Esophagus muscularis mucosa (tissue), 4 donors: ENCODE measurements at regions not wholly inside any gene's neighbourhood (a gene's known extent, or its start where the extent isn't known, plus 50 kb on each side); places are given as distances from the start of the nearest gene placed in this dataset.

Source experiments
- DNase-seq: peaks from one replicate; pipeline ENCODE4 v3.0.0-alpha.2; 2017; ENCODE audit errors: extremely low spot score
- H3K27ac ChIP-seq, 4 donors: fragments of 200-600 bp; sonication (generic); replicated peaks in 1 of 4; 1 replicate in 3 of 4; 2 replicates in 1 of 4; pipeline ENCODE4 v1.5.1; 2016 to 2019; ENCODE audit warnings: mild to moderate bottlenecking in 1 of 4
- H3K27me3 ChIP-seq, 4 donors: fragments of 200-600 bp; sonication (generic); one replicate each; pipeline versions ENCODE4 v1.5.1 to v1.6.0; 2016 to 2019
- H3K36me3 ChIP-seq, 4 donors: fragments of 200-600 bp; sonication (generic); one replicate each; pipeline ENCODE4 v1.5.1; 2016 to 2019
- H3K4me1 ChIP-seq, 4 donors: fragments of 200-600 bp; sonication (generic); one replicate each; pipeline ENCODE4 v1.5.1; 2016 to 2019
- H3K4me3 ChIP-seq, 4 donors: fragments of 200-600 bp; sonication (generic); 1 replicate in 2 of 4; 2 replicates in 2 of 4; pipeline ENCODE4 v1.5.1; 2016 to 2019; ENCODE audit warnings: mild to moderate bottlenecking in 4 of 4, moderate library complexity in 1 of 4
- H3K9me3 ChIP-seq, 4 donors: fragments of 200-600 bp; sonication (generic); 1 replicate in 3 of 4; 2 replicates in 1 of 4; pipeline ENCODE4 v1.5.1; 2016 to 2019
- CTCF ChIP-seq, 3 experiments: fragments of 200-600 bp in 2 of 3; fragments of 450-650 bp in 1 of 3; sonication (generic) in 2 of 3; IDR thresholded peaks; one replicate each; pipeline ENCODE4 v1.5.1; 2017 to 2019; ENCODE audit warnings: antibody characterized with exemption in 3 of 3, mild to moderate bottlenecking in 2 of 3, moderate library complexity in 1 of 3
- EP300 ChIP-seq: sonication (generic); formaldehyde crosslinking; IDR thresholded peaks from one replicate; pipeline ENCODE4 v1.6.1; 2017; ENCODE audit warnings: antibody characterized with exemption
- POLR2A ChIP-seq: fragments of 450-650 bp; IDR thresholded peaks from one replicate; pipeline ENCODE4 v1.6.1; 2017; ENCODE audit warnings: antibody characterized with exemption, moderate library complexity, mild to moderate bottlenecking, low read depth
- POLR2AphosphoS5 ChIP-seq, 2 donors: sonication (generic); formaldehyde crosslinking; IDR thresholded peaks; one replicate each; pipeline ENCODE4 v1.6.1; 2017; ENCODE audit warnings: antibody characterized with exemption in 2 of 2
- WGBS: methylation state at CpG from one replicate; pipeline ENCODE4 v1.1.5; 2018; 5-methylcytosine and 5-hydroxymethylcytosine counted together
- intact Hi-C: fragments of 100-400 bp; cut with DNase I; formaldehyde crosslinking; loops from one replicate; pipeline ENCODE4 v1.15.1; 2023

DNA sequence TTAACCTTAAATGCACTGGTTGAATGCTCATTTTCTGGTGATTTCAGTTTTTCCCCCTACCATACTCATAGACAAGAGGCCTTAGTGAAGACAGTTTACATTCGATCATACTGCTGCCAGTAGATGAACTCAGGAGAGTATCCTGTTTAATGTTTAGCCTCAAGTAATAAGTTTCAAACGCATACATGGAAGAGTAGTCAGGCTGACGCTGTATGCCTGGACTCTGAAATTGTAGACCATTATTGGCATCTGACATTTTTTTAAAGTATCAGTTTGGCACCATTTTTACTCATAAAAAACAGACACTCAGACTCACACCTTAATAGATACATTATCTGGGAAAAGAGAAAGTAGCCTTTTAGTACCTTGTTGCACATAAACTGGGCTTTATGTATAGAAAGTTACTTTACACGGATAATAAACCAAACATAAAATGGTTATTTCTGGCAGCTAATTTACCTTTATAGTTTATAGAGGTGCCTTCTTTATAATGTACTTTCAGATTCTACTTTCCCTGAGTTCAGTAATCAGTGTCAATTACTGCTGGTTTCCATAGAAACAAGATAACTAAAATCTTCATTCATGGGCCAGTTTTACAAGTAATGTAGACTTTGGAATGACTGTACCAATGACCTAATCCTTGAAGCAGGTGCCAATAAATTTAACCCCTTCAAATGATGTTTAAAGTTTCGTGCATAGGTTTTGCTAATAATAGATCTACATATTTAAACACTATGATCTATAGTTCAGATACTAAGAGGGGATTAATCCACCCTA lies 183.8 kb upstream of the ITGA1 start:
- TF ChIP-seq POLR2A: no peak
- TF ChIP-seq POLR2AphosphoS5 (IDR thresholded peaks at IDR 0.05): no peak
- TF ChIP-seq EP300: no peak
- TF ChIP-seq CTCF (IDR thresholded peaks at IDR 0.05): no peak
- no peak overlapping the region for H3K27ac ChIP-seq
- WGBS: 56% methylated on average over 5 of the region's 5 CpGs
- H3K27me3 ChIP-seq: no peaks in the 10 kb centered on the region
- no peaks in the 10 kb centered on the region for H3K4me1 ChIP-seq
- intact Hi-C loops: no loop called here
- H3K4me3 ChIP-seq: no peak overlapping the region
- no peak for DNase-seq
- H3K36me3 ChIP-seq: no peaks in the 10 kb centered on the region
- H3K9me3 ChIP-seq: no peaks in the 10 kb centered on the region

DNA sequence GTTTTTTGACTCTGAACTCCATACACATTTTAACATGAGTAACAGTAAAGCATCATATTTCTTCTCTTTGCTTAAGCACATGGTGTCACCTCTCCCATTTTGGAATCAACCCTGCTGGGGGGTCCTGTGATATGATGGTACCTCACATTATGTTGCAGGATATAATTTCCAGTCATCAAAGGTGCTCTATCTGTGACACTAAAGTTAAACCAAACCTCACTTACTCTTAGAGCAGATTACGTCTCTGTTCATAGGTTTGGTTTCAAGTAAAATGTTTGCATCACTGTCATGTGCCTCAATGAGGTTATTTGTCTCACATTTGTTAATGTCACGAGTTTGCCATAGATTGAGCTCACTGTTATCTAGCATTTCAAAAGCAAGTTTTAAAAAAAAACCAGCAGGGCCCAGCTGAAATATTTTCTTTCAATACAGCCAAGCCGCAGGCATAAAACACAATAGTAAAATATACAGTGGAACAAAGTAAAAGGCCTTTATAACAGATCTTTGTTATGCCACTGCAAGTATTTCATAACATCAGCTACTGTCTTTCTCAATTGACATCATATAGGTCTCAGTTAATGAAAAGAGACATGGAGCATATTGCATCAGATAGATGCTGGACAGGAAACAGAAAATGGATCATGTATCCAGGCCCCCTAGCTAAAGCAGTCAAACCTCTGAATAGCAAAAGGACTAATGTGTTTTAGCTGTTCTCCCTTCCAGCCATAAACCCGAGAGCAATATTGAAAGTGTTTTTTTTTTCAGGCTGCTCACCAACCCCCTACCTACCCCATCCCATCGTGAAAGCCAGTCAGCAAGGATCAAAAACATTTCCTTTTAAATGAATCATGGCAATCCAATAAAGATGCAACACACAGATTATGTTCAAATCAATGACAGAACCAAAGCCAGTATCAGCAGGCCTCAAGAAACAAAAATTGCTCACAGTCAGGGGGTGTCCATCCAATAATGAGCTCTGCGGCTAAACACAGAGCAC lies 182.1 kb upstream of the ITGA1 start:
- 80% methylated on average over 6 of the region's 6 CpGs for WGBS
- TF ChIP-seq CTCF (IDR thresholded peaks at IDR 0.05) (no peak), POLR2A (no peak), EP300 (no peak), POLR2AphosphoS5 (IDR thresholded peaks at IDR 0.05) (no peak)
- no peaks in the 10 kb centered on the region for H3K27me3 ChIP-seq
- H3K9me3 ChIP-seq: no peaks in the 10 kb centered on the region
- no peaks in the 10 kb centered on the region for H3K4me1 ChIP-seq
- intact Hi-C loops: no loop called here
- H3K36me3 ChIP-seq: no peaks in the 10 kb centered on the region
- H3K27ac ChIP-seq: no peak overlapping the region
- no peak overlapping the region for H3K4me3 ChIP-seq
- no peak for DNase-seq

- no peaks in the 10 kb centered on the region for H3K36me3 ChIP-seq
- H3K27me3 ChIP-seq: no peaks in the 10 kb centered on the region
- no peaks in the 10 kb centered on the region for H3K4me1 ChIP-seq
- TF ChIP-seq POLR2AphosphoS5 (IDR thresholded peaks at IDR 0.05) (no peak), CTCF (IDR thresholded peaks at IDR 0.05) (no peak), POLR2A (no peak), EP300 (no peak)
- no peaks in the 10 kb centered on the region for H3K9me3 ChIP-seq
- no peak overlapping the region for H3K4me3 ChIP-seq
- DNase-seq: no peak
- intact Hi-C loops: no loop called here
- H3K27ac ChIP-seq: no peak overlapping the region
Measured at GRCh38 chr5:52607227-52607824, 180.4 kb upstream of the ITGA1 start.

DNA sequence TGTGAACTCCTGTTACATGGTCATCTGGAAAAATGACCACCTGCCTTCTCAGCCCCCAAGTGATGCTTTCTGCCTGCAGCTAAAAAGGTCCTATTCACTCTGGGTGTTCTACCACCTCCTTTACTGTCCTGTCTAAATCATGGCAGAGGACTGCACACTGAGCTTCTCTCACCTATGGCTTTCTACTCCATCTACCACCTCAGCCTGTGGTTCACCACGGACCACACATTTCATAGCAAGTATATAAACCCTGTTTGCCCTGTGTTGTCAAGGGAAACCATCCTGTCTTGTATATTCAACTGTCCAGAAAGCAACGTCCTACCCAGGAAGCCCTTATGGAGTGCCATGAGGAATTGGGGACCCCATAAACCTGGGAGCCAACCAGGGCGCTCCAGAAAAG lies 167.4 kb upstream of the ITGA1 start:
- WGBS: 79% methylated on average over 3 of the region's 3 CpGs
- H3K36me3 ChIP-seq: no peaks in the 10 kb centered on the region
- intact Hi-C loops: no loop called here
- DNase-seq: no peak
- H3K27ac ChIP-seq: no peak overlapping the region
- H3K4me3 ChIP-seq: no peak overlapping the region
- no peaks in the 10 kb centered on the region for H3K4me1 ChIP-seq
- TF ChIP-seq POLR2A (no peak), CTCF (IDR thresholded peaks at IDR 0.05) (no peak), POLR2AphosphoS5 (IDR thresholded peaks at IDR 0.05) (no peak), EP300 (no peak)
- H3K9me3 ChIP-seq: peaks cover 0 to 4% (median 0%) of the 10 kb centered on the region in 4 donors
- no peaks in the 10 kb centered on the region for H3K27me3 ChIP-seq
